HL-60 (cell line): ENCODE measurements at regions not wholly inside any gene's neighbourhood (a gene's known extent, or its start where the extent isn't known, plus 50 kb on each side); places are given as distances from the start of the nearest gene placed in this dataset.

Experiments
- GABPA ChIP-seq: IDR thresholded peaks from 2 replicates; pipeline ENCODE4 v1.6.1; 2012; ENCODE audit warnings: low read depth
- POLR2AphosphoS5 ChIP-seq: IDR thresholded peaks from 2 replicates; pipeline ENCODE4 v1.6.1; 2012; ENCODE audit warnings: low read depth
- TF ChIP-seq, protein P1 (sequence below): IDR thresholded peaks from one replicate; pipeline ENCODE4 v1.5.1; 2011; ENCODE audit warnings: low read length, control low read depth, inconsistent platforms; ENCODE audit not compliant: insufficient read depth
- TF ChIP-seq, protein P2 (sequence below): IDR thresholded peaks from 2 replicates; pipeline ENCODE4 v1.6.1; 2012; ENCODE audit warnings: low read depth; ENCODE audit not compliant: insufficient replicate concordance

- TF ChIP-seq POLR2AphosphoS5, result no peak
- TF ChIP-seq, protein P1, sequence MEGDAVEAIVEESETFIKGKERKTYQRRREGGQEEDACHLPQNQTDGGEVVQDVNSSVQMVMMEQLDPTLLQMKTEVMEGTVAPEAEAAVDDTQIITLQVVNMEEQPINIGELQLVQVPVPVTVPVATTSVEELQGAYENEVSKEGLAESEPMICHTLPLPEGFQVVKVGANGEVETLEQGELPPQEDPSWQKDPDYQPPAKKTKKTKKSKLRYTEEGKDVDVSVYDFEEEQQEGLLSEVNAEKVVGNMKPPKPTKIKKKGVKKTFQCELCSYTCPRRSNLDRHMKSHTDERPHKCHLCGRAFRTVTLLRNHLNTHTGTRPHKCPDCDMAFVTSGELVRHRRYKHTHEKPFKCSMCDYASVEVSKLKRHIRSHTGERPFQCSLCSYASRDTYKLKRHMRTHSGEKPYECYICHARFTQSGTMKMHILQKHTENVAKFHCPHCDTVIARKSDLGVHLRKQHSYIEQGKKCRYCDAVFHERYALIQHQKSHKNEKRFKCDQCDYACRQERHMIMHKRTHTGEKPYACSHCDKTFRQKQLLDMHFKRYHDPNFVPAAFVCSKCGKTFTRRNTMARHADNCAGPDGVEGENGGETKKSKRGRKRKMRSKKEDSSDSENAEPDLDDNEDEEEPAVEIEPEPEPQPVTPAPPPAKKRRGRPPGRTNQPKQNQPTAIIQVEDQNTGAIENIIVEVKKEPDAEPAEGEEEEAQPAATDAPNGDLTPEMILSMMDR, result no peak
- TF ChIP-seq GABPA, result no peak
- TF ChIP-seq, protein P2, sequence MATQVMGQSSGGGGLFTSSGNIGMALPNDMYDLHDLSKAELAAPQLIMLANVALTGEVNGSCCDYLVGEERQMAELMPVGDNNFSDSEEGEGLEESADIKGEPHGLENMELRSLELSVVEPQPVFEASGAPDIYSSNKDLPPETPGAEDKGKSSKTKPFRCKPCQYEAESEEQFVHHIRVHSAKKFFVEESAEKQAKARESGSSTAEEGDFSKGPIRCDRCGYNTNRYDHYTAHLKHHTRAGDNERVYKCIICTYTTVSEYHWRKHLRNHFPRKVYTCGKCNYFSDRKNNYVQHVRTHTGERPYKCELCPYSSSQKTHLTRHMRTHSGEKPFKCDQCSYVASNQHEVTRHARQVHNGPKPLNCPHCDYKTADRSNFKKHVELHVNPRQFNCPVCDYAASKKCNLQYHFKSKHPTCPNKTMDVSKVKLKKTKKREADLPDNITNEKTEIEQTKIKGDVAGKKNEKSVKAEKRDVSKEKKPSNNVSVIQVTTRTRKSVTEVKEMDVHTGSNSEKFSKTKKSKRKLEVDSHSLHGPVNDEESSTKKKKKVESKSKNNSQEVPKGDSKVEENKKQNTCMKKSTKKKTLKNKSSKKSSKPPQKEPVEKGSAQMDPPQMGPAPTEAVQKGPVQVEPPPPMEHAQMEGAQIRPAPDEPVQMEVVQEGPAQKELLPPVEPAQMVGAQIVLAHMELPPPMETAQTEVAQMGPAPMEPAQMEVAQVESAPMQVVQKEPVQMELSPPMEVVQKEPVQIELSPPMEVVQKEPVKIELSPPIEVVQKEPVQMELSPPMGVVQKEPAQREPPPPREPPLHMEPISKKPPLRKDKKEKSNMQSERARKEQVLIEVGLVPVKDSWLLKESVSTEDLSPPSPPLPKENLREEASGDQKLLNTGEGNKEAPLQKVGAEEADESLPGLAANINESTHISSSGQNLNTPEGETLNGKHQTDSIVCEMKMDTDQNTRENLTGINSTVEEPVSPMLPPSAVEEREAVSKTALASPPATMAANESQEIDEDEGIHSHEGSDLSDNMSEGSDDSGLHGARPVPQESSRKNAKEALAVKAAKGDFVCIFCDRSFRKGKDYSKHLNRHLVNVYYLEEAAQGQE, result no peak
Observed at GRCh38 chr4:71257761-71258160, 81.1 kb upstream of the SLC4A4 start.
